ENCODE measurements at regions not wholly inside any gene's neighbourhood (a gene's known extent, or its start where the extent isn't known, plus 50 kb on each side); places are given as distances from the start of the nearest gene placed in this dataset.

DNA sequence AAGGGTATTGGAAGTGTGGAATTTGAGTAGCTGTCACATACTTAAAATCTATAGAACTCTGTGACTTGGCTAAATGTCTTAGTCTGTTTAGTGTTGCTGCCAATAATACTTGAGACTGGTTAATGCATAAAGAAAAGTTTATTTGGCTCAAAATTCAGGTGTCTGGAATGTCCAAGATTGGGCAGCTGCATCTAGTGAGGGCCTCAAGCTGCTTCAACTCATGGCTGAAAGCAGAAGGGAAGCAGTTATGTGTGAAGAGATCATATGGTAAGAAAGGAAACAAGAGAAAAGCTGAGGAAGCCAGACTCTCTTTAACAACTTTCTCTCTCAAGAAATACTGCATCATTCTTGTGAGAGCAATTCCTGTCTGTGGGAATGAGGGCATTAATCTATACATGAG, 1043.3 kb upstream of the CDH6 start:
- TF ChIP-seq EZH2 (IDR thresholded peaks at IDR 0.05; ENCODE audit: low read depth, unreplicated experiment) (no peak), EZH2phosphoT487 (IDR thresholded peaks at IDR 0.05; ENCODE audit: unreplicated experiment) (no peak), POLR2AphosphoS5 (IDR thresholded peaks at IDR 0.05; ENCODE audit: low read depth) (no peak), CREB1 (CRISPR knock-in tag; IDR thresholded peaks at IDR 0.05; ENCODE audit: low read depth) (no peak), STAT1 (IDR thresholded peaks at IDR 0.05; ENCODE audit: unreplicated experiment) (no peak), NANOG (IDR thresholded peaks at IDR 0.05; ENCODE audit: borderline replicate concordance) (no peak), ZNF331 (CRISPR knock-in tag; IDR thresholded peaks at IDR 0.05; ENCODE audit: low read depth) (no peak)
- TF ChIP-seq, protein P1, sequence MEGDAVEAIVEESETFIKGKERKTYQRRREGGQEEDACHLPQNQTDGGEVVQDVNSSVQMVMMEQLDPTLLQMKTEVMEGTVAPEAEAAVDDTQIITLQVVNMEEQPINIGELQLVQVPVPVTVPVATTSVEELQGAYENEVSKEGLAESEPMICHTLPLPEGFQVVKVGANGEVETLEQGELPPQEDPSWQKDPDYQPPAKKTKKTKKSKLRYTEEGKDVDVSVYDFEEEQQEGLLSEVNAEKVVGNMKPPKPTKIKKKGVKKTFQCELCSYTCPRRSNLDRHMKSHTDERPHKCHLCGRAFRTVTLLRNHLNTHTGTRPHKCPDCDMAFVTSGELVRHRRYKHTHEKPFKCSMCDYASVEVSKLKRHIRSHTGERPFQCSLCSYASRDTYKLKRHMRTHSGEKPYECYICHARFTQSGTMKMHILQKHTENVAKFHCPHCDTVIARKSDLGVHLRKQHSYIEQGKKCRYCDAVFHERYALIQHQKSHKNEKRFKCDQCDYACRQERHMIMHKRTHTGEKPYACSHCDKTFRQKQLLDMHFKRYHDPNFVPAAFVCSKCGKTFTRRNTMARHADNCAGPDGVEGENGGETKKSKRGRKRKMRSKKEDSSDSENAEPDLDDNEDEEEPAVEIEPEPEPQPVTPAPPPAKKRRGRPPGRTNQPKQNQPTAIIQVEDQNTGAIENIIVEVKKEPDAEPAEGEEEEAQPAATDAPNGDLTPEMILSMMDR (conservative IDR thresholded peaks at IDR 0.05; ENCODE audit: low read depth in 2 of 2): no peak
- TF ChIP-seq, protein P2, sequence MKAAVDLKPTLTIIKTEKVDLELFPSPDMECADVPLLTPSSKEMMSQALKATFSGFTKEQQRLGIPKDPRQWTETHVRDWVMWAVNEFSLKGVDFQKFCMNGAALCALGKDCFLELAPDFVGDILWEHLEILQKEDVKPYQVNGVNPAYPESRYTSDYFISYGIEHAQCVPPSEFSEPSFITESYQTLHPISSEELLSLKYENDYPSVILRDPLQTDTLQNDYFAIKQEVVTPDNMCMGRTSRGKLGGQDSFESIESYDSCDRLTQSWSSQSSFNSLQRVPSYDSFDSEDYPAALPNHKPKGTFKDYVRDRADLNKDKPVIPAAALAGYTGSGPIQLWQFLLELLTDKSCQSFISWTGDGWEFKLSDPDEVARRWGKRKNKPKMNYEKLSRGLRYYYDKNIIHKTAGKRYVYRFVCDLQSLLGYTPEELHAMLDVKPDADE (IDR thresholded peaks at IDR 0.05): no peak
- TF ChIP-seq, protein P3, sequence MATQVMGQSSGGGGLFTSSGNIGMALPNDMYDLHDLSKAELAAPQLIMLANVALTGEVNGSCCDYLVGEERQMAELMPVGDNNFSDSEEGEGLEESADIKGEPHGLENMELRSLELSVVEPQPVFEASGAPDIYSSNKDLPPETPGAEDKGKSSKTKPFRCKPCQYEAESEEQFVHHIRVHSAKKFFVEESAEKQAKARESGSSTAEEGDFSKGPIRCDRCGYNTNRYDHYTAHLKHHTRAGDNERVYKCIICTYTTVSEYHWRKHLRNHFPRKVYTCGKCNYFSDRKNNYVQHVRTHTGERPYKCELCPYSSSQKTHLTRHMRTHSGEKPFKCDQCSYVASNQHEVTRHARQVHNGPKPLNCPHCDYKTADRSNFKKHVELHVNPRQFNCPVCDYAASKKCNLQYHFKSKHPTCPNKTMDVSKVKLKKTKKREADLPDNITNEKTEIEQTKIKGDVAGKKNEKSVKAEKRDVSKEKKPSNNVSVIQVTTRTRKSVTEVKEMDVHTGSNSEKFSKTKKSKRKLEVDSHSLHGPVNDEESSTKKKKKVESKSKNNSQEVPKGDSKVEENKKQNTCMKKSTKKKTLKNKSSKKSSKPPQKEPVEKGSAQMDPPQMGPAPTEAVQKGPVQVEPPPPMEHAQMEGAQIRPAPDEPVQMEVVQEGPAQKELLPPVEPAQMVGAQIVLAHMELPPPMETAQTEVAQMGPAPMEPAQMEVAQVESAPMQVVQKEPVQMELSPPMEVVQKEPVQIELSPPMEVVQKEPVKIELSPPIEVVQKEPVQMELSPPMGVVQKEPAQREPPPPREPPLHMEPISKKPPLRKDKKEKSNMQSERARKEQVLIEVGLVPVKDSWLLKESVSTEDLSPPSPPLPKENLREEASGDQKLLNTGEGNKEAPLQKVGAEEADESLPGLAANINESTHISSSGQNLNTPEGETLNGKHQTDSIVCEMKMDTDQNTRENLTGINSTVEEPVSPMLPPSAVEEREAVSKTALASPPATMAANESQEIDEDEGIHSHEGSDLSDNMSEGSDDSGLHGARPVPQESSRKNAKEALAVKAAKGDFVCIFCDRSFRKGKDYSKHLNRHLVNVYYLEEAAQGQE (IDR thresholded peaks at IDR 0.05; ENCODE audit: unreplicated experiment): no peak

All from GM23338 (cell line).